Tibial nerve (tissue), 4 donors: ENCODE measurements at regions not wholly inside any gene's neighbourhood (a gene's known extent, or its start where the extent isn't known, plus 50 kb on each side); places are given as distances from the start of the nearest gene placed in this dataset.

Experiments used
- DNase-seq, 2 donors: peaks; one replicate each; pipeline ENCODE4 v3.0.0-alpha.2; 2019; ENCODE audit warnings: low spot score in 2 of 2
- H3K27ac ChIP-seq, 4 donors: fragments of 200-600 bp; sonication (generic) in 3 of 4; one replicate each; pipeline ENCODE4 v1.5.1; 2017 to 2019; ENCODE audit warnings: mild to moderate bottlenecking in 1 of 4
- H3K27me3 ChIP-seq, 2 donors: fragments of 200-600 bp; sonication (generic) in 1 of 2; one replicate each; pipeline versions ENCODE4 v1.5.1 to v1.6.0; 2017 to 2019
- H3K36me3 ChIP-seq, 3 donors: fragments of 200-600 bp; sonication (generic); one replicate each; pipeline ENCODE4 v1.5.1; 2018 to 2019
- H3K4me1 ChIP-seq, 4 donors: fragments of 200-600 bp; sonication (generic) in 3 of 4; one replicate each; pipeline ENCODE4 v1.5.1; 2017 to 2019
- H3K4me3 ChIP-seq, 4 donors: fragments of 200-600 bp; sonication (generic) in 3 of 4; one replicate each; pipeline ENCODE4 v1.5.1; 2017 to 2019; ENCODE audit warnings: mild to moderate bottlenecking in 1 of 4, moderate library complexity in 1 of 4
- H3K9me3 ChIP-seq, 4 donors: fragments of 200-600 bp; sonication (generic) in 3 of 4; one replicate each; pipeline ENCODE4 v1.5.1; 2017 to 2019
- EP300 ChIP-seq, 2 donors: sonication (generic); formaldehyde crosslinking; IDR thresholded peaks; one replicate each; pipeline ENCODE4 v1.6.1; 2017; ENCODE audit warnings: antibody characterized with exemption in 2 of 2, mild to moderate bottlenecking in 1 of 2
- POLR2A ChIP-seq, 2 donors: fragments of 450-650 bp; IDR thresholded peaks; one replicate each; pipeline ENCODE4 v1.6.1; 2017; ENCODE audit warnings: antibody characterized with exemption in 2 of 2, mild to moderate bottlenecking in 2 of 2, moderate library complexity in 2 of 2
- whole genome bisulfite sequencing, 2 donors: methylation state at CpG; one replicate each; pipeline ENCODE4 v1.1.5; 2018; 5-methylcytosine and 5-hydroxymethylcytosine counted together
- TF ChIP-seq, protein P1 (sequence below), 5 experiments: fragments of 200-600 bp in 3 of 5; fragments of 450-650 bp in 2 of 5; sonication (generic) in 3 of 5; IDR thresholded peaks; one replicate each; pipeline ENCODE4 v1.5.1; 2016 to 2019; ENCODE audit warnings: antibody characterized with exemption in 5 of 5, mild to moderate bottlenecking in 3 of 5, moderate library complexity in 2 of 5

DNA sequence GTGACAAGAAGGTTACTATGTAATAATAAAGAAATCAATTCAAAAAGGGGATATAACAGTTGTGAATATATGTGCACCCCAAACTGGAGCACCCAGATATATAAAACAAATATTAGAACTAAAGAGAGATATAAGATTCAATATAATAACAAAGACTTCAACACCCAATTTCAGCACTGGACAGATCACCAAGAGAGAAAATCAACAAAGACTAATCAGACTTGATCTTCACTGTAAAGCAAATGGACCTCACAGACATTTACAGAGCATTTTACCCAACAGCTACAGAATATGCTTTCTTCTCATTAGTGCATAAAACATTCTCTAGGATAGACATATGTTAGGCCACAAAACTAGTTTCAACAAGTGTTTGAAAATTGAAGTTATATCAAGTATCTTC lies 287.7 kb downstream of the DSC3 start:
- Histone ChIP-seq H3K27ac (no peak overlapping the region), H3K4me1 (no peaks in the 10 kb centered on the region), H3K9me3 (peaks cover 0 to 3% (median 0%) of the 10 kb centered on the region in 4 donors), H3K36me3 (no peaks in the 10 kb centered on the region), H3K4me3 (no peak overlapping the region), H3K27me3 (no peaks in the 10 kb centered on the region)
- no peak for DNase-seq
- TF ChIP-seq, protein P1, sequence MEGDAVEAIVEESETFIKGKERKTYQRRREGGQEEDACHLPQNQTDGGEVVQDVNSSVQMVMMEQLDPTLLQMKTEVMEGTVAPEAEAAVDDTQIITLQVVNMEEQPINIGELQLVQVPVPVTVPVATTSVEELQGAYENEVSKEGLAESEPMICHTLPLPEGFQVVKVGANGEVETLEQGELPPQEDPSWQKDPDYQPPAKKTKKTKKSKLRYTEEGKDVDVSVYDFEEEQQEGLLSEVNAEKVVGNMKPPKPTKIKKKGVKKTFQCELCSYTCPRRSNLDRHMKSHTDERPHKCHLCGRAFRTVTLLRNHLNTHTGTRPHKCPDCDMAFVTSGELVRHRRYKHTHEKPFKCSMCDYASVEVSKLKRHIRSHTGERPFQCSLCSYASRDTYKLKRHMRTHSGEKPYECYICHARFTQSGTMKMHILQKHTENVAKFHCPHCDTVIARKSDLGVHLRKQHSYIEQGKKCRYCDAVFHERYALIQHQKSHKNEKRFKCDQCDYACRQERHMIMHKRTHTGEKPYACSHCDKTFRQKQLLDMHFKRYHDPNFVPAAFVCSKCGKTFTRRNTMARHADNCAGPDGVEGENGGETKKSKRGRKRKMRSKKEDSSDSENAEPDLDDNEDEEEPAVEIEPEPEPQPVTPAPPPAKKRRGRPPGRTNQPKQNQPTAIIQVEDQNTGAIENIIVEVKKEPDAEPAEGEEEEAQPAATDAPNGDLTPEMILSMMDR (IDR thresholded peaks at IDR 0.05) = no peak
- no peak for TF ChIP-seq EP300 (IDR thresholded peaks at IDR 0.05)
- no peak for TF ChIP-seq POLR2A (IDR thresholded peaks at IDR 0.05)

DNA sequence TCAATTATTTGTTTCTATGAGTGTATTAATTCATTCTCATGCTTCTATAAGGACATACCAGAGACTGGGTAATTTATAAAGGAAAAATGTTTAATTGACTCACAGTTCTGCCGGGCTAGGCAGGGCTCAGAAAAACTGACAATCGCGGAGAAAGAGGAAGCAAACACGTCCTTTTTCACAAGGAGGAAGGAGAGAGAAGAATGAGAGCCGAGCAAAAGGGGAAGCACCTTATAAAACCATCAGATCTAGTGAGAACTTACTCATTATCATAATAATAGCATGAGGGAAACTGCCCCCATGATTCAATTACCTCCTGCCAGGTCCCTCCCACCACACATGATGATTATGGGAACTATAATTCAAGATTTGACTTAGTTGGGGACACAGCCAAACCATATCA lies 294.0 kb downstream of the DSC3 start:
- WGBS, 2 donors = 54 to 55% methylated on average over 5 of the region's 5 CpGs
- Histone ChIP-seq H3K27ac (no peak overlapping the region), H3K36me3 (no peaks in the 10 kb centered on the region), H3K4me1 (no peaks in the 10 kb centered on the region), H3K27me3 (no peaks in the 10 kb centered on the region), H3K9me3 (peaks cover 0 to 3% (median 0%) of the 10 kb centered on the region in 4 donors), H3K4me3 (no peak overlapping the region)
- no peak for TF ChIP-seq POLR2A (IDR thresholded peaks at IDR 0.05)
- TF ChIP-seq, protein P1 (IDR thresholded peaks at IDR 0.05) = no peak
- TF ChIP-seq EP300 (IDR thresholded peaks at IDR 0.05) = no peak
- no peak for DNase-seq

DNA sequence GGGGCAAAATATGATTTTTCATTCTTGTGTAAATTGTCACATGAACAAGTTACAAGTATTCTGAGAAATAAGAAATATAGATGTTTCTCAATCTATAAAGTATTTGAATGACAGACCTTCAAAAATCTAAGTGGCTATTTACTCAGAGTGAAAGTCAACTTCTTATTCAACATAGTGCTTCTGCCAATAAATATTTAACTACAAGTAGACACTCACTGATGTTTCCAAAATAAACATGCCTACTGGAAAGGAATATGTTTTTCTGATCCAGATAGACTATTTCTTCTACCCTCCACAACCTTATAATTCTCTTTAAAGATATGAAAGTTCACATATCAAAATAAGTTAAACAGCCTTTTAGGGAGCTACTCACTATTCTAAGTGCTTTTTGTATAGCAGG lies 296.3 kb downstream of the DSC3 start:
- DNase-seq = no peak
- Histone ChIP-seq H3K4me1 (no peaks in the 10 kb centered on the region), H3K36me3 (no peaks in the 10 kb centered on the region), H3K4me3 (no peak overlapping the region), H3K9me3 (no peaks in the 10 kb centered on the region), H3K27ac (no peak overlapping the region), H3K27me3 (no peaks in the 10 kb centered on the region)
- TF ChIP-seq POLR2A (IDR thresholded peaks at IDR 0.05) (no peak), EP300 (IDR thresholded peaks at IDR 0.05) (no peak)
- TF ChIP-seq, protein P1 (IDR thresholded peaks at IDR 0.05) = no peak

DNA sequence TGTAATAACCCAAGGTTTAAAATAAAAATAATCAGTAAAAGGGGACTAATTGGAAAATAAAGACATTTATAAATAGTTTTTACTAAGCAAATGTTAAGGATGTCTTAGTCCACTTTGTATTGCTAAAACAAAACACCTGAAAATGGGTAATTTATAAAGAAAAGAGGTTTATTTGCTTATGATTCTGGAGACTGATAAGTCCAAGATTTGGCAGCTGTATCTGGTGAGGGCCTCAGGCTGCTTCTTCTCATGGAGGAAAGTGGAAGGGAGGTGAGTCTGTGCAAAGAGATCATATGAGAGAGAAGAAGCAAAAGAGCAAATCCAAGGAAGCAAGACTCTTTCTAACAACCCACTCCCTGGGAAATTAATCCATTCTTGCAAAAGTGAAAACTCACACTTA lies 299.5 kb downstream of the DSC3 start:
- TF ChIP-seq EP300 (IDR thresholded peaks at IDR 0.05) = no peak
- no peak for TF ChIP-seq POLR2A (IDR thresholded peaks at IDR 0.05)
- TF ChIP-seq, protein P1 (IDR thresholded peaks at IDR 0.05) = no peak
- no peak overlapping the region for H3K27ac ChIP-seq
- H3K9me3 ChIP-seq = no peaks in the 10 kb centered on the region
- H3K27me3 ChIP-seq = no peaks in the 10 kb centered on the region
- DNase-seq = no peak
- no peaks in the 10 kb centered on the region for H3K4me1 ChIP-seq
- H3K36me3 ChIP-seq = no peaks in the 10 kb centered on the region
- H3K4me3 ChIP-seq = no peak overlapping the region

DNA sequence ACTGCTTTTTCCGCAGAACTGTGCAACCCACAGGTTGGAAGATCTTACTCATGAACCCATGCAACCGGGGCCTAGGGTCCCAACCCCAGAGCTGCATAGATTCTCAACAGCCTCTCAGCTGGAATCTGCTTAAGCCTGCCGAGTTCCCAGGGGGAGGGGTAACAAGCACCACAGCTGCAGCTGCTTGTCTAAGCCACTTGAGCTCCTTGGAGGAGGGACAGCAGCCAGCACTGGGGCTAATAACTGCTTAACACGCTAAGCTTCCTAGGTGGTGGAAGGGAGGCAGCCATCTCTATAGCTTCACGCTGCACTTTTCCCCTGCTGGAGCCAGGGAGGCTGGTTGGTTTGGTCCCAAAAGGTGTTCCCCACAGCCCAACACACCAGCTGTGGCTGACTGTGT lies 311.6 kb downstream of the DSC3 start:
- no peaks in the 10 kb centered on the region for H3K4me1 ChIP-seq
- DNase-seq = no peak
- WGBS, 2 donors = 77 to 87% methylated on average over 5 of the region's 5 CpGs

More for the DNA sequence above, 311.6 kb downstream of the DSC3 start:
- no peak for TF ChIP-seq POLR2A (IDR thresholded peaks at IDR 0.05)
- TF ChIP-seq EP300 (IDR thresholded peaks at IDR 0.05) = no peak
- TF ChIP-seq, protein P1 (IDR thresholded peaks at IDR 0.05) = no peak
- H3K4me3 ChIP-seq = no peak overlapping the region
- peaks cover 0 to 11% (median 0%) of the 10 kb centered on the region in 4 donors for H3K9me3 ChIP-seq
- no peaks in the 10 kb centered on the region for H3K27me3 ChIP-seq
- no peak overlapping the region for H3K27ac ChIP-seq
- no peaks in the 10 kb centered on the region for H3K36me3 ChIP-seq
